ENCODE measurements at regions not wholly inside any gene's neighbourhood (a gene's known extent, or its start where the extent isn't known, plus 50 kb on each side); places are given as distances from the start of the nearest gene placed in this dataset.

- Mint-ChIP-seq H3K27me3 (no peaks in the 10 kb centered on the region), H3K9me3 (no peaks in the 10 kb centered on the region), H3K4me3 (no peak overlapping the region), H3K27ac (no peak overlapping the region), H3K4me1 (ENCODE audit: low read depth in 2 of 2) (peaks cover 7 to 8% of the 10 kb centered on the region in 2 donors), H3K36me3 (ENCODE audit: insufficient read depth) (no peaks in the 10 kb centered on the region)
- DNase-seq (no peak), ATAC-seq (replicated peaks) (no peak)
These were observed 97.0 kb downstream of the FAM217A start for GRCh38 chr6:3981917-3982316.

- ATAC-seq (replicated peaks) (no peak), DNase-seq (no peak)
- Mint-ChIP-seq H3K9me3 (no peaks in the 10 kb centered on the region), H3K4me3 (no peak overlapping the region), H3K4me1 (ENCODE audit: low read depth in 2 of 2) (peaks cover 5 to 6% of the 10 kb centered on the region in 2 donors), H3K36me3 (ENCODE audit: insufficient read depth) (peaks cover 3% of the 10 kb centered on the region), H3K27me3 (no peaks in the 10 kb centered on the region), H3K27ac (no peak overlapping the region)
These were observed 95.2 kb downstream of the FAM217A start for GRCh38 chr6:3983778-3984177.

GRCh38 chr6:3984494-3984893 lies 94.4 kb downstream of the FAM217A start:
- no peak for DNase-seq
- no peak overlapping the region for H3K27ac Mint-ChIP-seq
- no peak for ATAC-seq (replicated peaks)
- peaks cover 5 to 6% of the 10 kb centered on the region in 2 donors for H3K4me1 Mint-ChIP-seq (ENCODE audit: low read depth in 2 of 2)
- H3K27me3 Mint-ChIP-seq, result no peaks in the 10 kb centered on the region
- H3K36me3 Mint-ChIP-seq (ENCODE audit: insufficient read depth), result peaks cover 3% of the 10 kb centered on the region
- H3K9me3 Mint-ChIP-seq, result no peaks in the 10 kb centered on the region
- no peak overlapping the region for H3K4me3 Mint-ChIP-seq

GRCh38 chr6:3986241-3986640 lies 92.7 kb downstream of the FAM217A start:
- Mint-ChIP-seq H3K36me3 (ENCODE audit: insufficient read depth) (peaks cover 5% of the 10 kb centered on the region), H3K27ac (no peak overlapping the region), H3K27me3 (no peaks in the 10 kb centered on the region), H3K4me3 (no peak overlapping the region), H3K9me3 (no peaks in the 10 kb centered on the region), H3K4me1 (ENCODE audit: low read depth in 2 of 2) (peaks cover 10 to 12% of the 10 kb centered on the region in 2 donors)
- no peak for ATAC-seq (replicated peaks)
- DNase-seq, result no peak

- H3K27me3 Mint-ChIP-seq, result no peaks in the 10 kb centered on the region
- H3K9me3 Mint-ChIP-seq, result no peaks in the 10 kb centered on the region
- H3K4me1 Mint-ChIP-seq (ENCODE audit: low read depth in 2 of 2), result peaks cover 12 to 15% of the 10 kb centered on the region in 2 donors
- no peak overlapping the region for H3K4me3 Mint-ChIP-seq
- H3K27ac Mint-ChIP-seq, result no peak overlapping the region
- H3K36me3 Mint-ChIP-seq (ENCODE audit: insufficient read depth), result peaks cover 5% of the 10 kb centered on the region
- ATAC-seq (replicated peaks), result no peak
- no peak for DNase-seq
These were observed 91.9 kb downstream of the FAM217A start for GRCh38 chr6:3987053-3987452.

GRCh38 chr6:3987576-3987975 lies 91.4 kb downstream of the FAM217A start:
- no peak for ATAC-seq (replicated peaks)
- no peak for DNase-seq
- Mint-ChIP-seq H3K27ac (peak overlapping the region in 1 of 2 donors; percentile 35), H3K27me3 (no peaks in the 10 kb centered on the region), H3K4me1 (ENCODE audit: low read depth in 2 of 2) (peaks cover 12 to 16% of the 10 kb centered on the region in 2 donors), H3K9me3 (no peaks in the 10 kb centered on the region), H3K36me3 (ENCODE audit: insufficient read depth) (peaks cover 8% of the 10 kb centered on the region), H3K4me3 (no peak overlapping the region)

- peak; percentile 55 to 60 (median 57) for DNase-seq
- peak overlapping the region in 1 of 2 donors; percentile 42 for H3K27ac Mint-ChIP-seq
- peaks cover 12 to 16% of the 10 kb centered on the region in 2 donors for H3K4me1 Mint-ChIP-seq (ENCODE audit: low read depth in 2 of 2)
- H3K27me3 Mint-ChIP-seq, result no peaks in the 10 kb centered on the region
- H3K4me3 Mint-ChIP-seq, result no peak overlapping the region
- H3K9me3 Mint-ChIP-seq, result no peaks in the 10 kb centered on the region
- peak; percentile 83 for ATAC-seq (replicated peaks)
- peaks cover 8% of the 10 kb centered on the region for H3K36me3 Mint-ChIP-seq (ENCODE audit: insufficient read depth)
These were observed 88.0 kb downstream of the FAM217A start for GRCh38 chr6:3990692-3991491.

GRCh38 chr6:3991941-3992340 lies 87.0 kb downstream of the FAM217A start:
- H3K9me3 Mint-ChIP-seq, result no peaks in the 10 kb centered on the region
- H3K36me3 Mint-ChIP-seq (ENCODE audit: insufficient read depth), result peaks cover 8% of the 10 kb centered on the region
- H3K27ac Mint-ChIP-seq, result no peak overlapping the region

GRCh38 chr6:3996349-3996748 lies 82.6 kb downstream of the FAM217A start:
- DNase-seq (no peak), ATAC-seq (replicated peaks) (no peak)
- Mint-ChIP-seq H3K27ac (no peak overlapping the region), H3K4me1 (ENCODE audit: low read depth in 2 of 2) (peaks cover 6 to 20% of the 10 kb centered on the region in 2 donors), H3K36me3 (ENCODE audit: insufficient read depth) (peaks cover 3% of the 10 kb centered on the region), H3K9me3 (no peaks in the 10 kb centered on the region), H3K27me3 (no peaks in the 10 kb centered on the region), H3K4me3 (no peak overlapping the region)

More at GRCh38 chr6:3991941-3992340, 87.0 kb downstream of the FAM217A start:
- H3K4me1 Mint-ChIP-seq (ENCODE audit: low read depth in 2 of 2), result peaks cover 12 to 16% of the 10 kb centered on the region in 2 donors
- DNase-seq, result no peak
- ATAC-seq (replicated peaks), result no peak
- H3K27me3 Mint-ChIP-seq, result no peaks in the 10 kb centered on the region
- no peak overlapping the region for H3K4me3 Mint-ChIP-seq

- H3K27ac Mint-ChIP-seq, result no peak overlapping the region
- H3K4me1 Mint-ChIP-seq (ENCODE audit: low read depth in 2 of 2), result peaks cover 6 to 14% of the 10 kb centered on the region in 2 donors
- H3K4me3 Mint-ChIP-seq, result no peak overlapping the region
- no peaks in the 10 kb centered on the region for H3K27me3 Mint-ChIP-seq
- no peaks in the 10 kb centered on the region for H3K9me3 Mint-ChIP-seq
- DNase-seq (no peak), ATAC-seq (replicated peaks) (no peak)
- peaks cover 5% of the 10 kb centered on the region for H3K36me3 Mint-ChIP-seq (ENCODE audit: insufficient read depth)
These were observed 81.7 kb downstream of the FAM217A start for GRCh38 chr6:3997177-3997770.

GRCh38 chr6:3999800-4000661 lies 78.9 kb downstream of the FAM217A start:
- no peak overlapping the region for H3K4me3 Mint-ChIP-seq
- H3K27ac Mint-ChIP-seq, result peak overlapping the region; percentile 9 to 57
- H3K9me3 Mint-ChIP-seq, result no peaks in the 10 kb centered on the region
- no peak for DNase-seq
- no peaks in the 10 kb centered on the region for H3K27me3 Mint-ChIP-seq
- ATAC-seq (replicated peaks), result no peak
- H3K36me3 Mint-ChIP-seq (ENCODE audit: insufficient read depth), result peaks cover 3% of the 10 kb centered on the region
- H3K4me1 Mint-ChIP-seq (ENCODE audit: low read depth in 2 of 2), result peaks cover 6 to 15% of the 10 kb centered on the region in 2 donors

GRCh38 chr6:4004249-4004648 lies 74.7 kb downstream of the FAM217A start:
- H3K4me3 Mint-ChIP-seq, result no peak overlapping the region
- peaks cover 3% of the 10 kb centered on the region for H3K36me3 Mint-ChIP-seq (ENCODE audit: insufficient read depth)
- no peak for ATAC-seq (replicated peaks)
- no peaks in the 10 kb centered on the region for H3K9me3 Mint-ChIP-seq
- no peak for DNase-seq
- peak overlapping the region in 1 of 2 donors; percentile 44 for H3K27ac Mint-ChIP-seq
- no peaks in the 10 kb centered on the region for H3K27me3 Mint-ChIP-seq
- H3K4me1 Mint-ChIP-seq (ENCODE audit: low read depth in 2 of 2), result peaks cover 5 to 10% of the 10 kb centered on the region in 2 donors

GRCh38 chr6:4008324-4009047 lies 70.5 kb downstream of the FAM217A start:
- H3K4me1 Mint-ChIP-seq (ENCODE audit: low read depth in 2 of 2), result peaks cover 31 to 41% of the 10 kb centered on the region in 2 donors
- H3K4me3 Mint-ChIP-seq, result no peak overlapping the region
- H3K27ac Mint-ChIP-seq, result peak overlapping the region in 1 of 2 donors; percentile 41
- no peaks in the 10 kb centered on the region for H3K9me3 Mint-ChIP-seq
- peak; percentile 22 to 24 (median 23) for DNase-seq
- peaks cover 9% of the 10 kb centered on the region for H3K36me3 Mint-ChIP-seq (ENCODE audit: insufficient read depth)
- peak; percentile 75 for ATAC-seq (replicated peaks)
- no peaks in the 10 kb centered on the region for H3K27me3 Mint-ChIP-seq
